ENCODE measurements at regions not wholly inside any gene's neighbourhood (a gene's known extent, or its start where the extent isn't known, plus 50 kb on each side); places are given as distances from the start of the nearest gene placed in this dataset.

DNA sequence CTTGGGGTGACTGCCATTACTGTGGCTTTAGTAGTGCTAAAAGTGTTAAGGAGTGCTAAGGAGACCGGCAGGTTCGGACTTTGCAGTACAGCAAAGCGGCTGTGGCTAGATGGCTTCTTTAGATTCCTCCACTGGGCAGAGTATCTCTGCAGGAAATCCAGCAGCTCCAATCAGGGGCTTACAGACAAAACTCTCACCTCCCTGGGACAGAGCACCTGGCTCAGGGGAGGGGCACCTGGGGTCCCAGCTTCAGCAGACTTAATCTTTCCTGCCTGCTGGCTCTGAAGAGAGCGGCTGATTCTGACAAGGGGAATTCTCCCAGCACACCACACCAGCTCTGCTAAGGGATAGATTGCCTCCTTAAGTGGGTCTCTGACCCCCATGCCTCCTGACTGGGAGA lies 668.8 kb upstream of the TENM4 start:
- Histone ChIP-seq H3K4me3 (no peak overlapping the region), H3K4me1 (ENCODE audit: insufficient read depth) (no peaks in the 10 kb centered on the region), H3K9me3 (no peaks in the 10 kb centered on the region), H3K36me3 (no peaks in the 10 kb centered on the region), H3K27ac (no peak overlapping the region), H3K27me3 (no peaks in the 10 kb centered on the region)
- intact Hi-C loops (cut with DNase I): no loop called here
- TF ChIP-seq POLR2A (IDR thresholded peaks at IDR 0.05): no peak
- DNase-seq: no peak
- WGBS, 3 donors: 95 to 98% (median 97%) methylated on average over 4 of the region's 4 CpGs

DNA sequence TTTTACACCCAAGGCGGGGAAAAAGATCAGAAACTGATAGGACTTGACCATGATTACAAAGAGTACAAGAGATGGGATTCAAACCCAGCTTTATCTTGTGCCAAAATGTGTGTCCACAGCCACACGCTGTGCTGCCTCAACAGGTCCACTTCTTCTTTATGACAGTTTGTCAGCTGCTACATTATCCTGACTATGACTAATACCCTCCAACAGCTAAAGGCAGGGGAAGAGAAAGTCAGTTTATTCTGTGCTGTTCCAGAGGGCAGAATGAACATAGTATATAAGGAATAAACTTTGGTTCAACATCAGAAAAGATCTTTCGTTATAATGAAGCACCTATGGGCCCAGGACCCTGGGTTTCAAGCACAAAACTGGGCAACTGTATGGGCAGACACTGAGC lies 668.2 kb upstream of the TENM4 start:
- TF ChIP-seq, protein P1, sequence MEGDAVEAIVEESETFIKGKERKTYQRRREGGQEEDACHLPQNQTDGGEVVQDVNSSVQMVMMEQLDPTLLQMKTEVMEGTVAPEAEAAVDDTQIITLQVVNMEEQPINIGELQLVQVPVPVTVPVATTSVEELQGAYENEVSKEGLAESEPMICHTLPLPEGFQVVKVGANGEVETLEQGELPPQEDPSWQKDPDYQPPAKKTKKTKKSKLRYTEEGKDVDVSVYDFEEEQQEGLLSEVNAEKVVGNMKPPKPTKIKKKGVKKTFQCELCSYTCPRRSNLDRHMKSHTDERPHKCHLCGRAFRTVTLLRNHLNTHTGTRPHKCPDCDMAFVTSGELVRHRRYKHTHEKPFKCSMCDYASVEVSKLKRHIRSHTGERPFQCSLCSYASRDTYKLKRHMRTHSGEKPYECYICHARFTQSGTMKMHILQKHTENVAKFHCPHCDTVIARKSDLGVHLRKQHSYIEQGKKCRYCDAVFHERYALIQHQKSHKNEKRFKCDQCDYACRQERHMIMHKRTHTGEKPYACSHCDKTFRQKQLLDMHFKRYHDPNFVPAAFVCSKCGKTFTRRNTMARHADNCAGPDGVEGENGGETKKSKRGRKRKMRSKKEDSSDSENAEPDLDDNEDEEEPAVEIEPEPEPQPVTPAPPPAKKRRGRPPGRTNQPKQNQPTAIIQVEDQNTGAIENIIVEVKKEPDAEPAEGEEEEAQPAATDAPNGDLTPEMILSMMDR (IDR thresholded peaks at IDR 0.05): no peak
- TF ChIP-seq EP300 (IDR thresholded peaks at IDR 0.05) (no peak), POLR2A (IDR thresholded peaks at IDR 0.05) (no peak)

DNA sequence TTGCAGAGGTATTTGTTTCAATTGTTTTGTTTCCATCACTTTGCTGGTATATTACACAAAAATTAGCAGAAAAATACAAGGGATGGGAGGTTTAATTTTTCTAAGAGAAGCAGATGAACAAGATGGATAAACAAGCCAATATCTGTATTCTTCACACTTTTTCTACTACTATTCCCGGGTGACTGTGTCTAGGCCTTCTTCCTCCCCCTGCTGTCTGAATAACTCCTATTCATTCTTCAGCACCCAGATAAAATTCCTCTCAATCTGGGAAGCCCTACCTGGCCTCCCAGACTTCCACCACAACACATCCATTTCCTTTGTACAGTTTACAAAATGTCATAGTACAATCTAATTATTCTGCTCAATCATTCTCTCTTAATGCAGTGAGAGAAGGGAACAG lies 666.6 kb upstream of the TENM4 start:
- Histone ChIP-seq H3K9me3 (no peaks in the 10 kb centered on the region), H3K36me3 (no peaks in the 10 kb centered on the region), H3K27me3 (no peaks in the 10 kb centered on the region), H3K4me3 (no peak overlapping the region), H3K27ac (no peak overlapping the region), H3K4me1 (ENCODE audit: insufficient read depth) (no peaks in the 10 kb centered on the region)
- intact Hi-C loops (cut with DNase I): no loop called here
- TF ChIP-seq, protein P1 (IDR thresholded peaks at IDR 0.05): no peak
- TF ChIP-seq POLR2A (IDR thresholded peaks at IDR 0.05) (no peak), EP300 (IDR thresholded peaks at IDR 0.05) (no peak)
- no peak for DNase-seq
- 63 to 71% (median 63%) methylated on average over 1 of the region's 1 CpG for WGBS, 3 donors

More for the DNA sequence above, 668.2 kb upstream of the TENM4 start:
- Histone ChIP-seq H3K36me3 (no peaks in the 10 kb centered on the region), H3K27ac (no peak overlapping the region), H3K9me3 (no peaks in the 10 kb centered on the region), H3K27me3 (no peaks in the 10 kb centered on the region), H3K4me1 (ENCODE audit: insufficient read depth) (no peaks in the 10 kb centered on the region), H3K4me3 (no peak overlapping the region)
- no peak for DNase-seq
- intact Hi-C loops (cut with DNase I): no loop called here
- WGBS, 3 donors: 86 to 94% (median 92%) methylated on average over 3 of the region's 3 CpGs

DNA sequence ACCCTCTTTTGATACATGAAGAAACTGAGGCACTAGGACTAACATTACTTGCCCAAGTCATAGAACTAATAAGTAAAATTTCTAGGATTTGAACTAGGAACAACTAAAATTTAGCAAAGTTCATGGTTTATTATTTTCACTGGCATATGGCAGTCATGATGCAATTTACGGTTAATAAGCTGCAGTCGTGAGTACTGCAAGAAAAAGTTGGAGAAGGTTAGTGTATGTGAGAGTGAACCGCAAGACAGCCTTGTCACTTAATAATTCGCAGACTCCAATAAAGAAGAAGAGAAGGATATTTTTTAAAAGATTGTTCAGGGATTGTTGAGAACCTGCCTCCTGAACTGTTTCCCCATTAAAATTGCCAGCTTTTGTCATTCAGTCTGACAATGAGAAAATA lies 663.4 kb upstream of the TENM4 start:
- 78 to 95% (median 81%) methylated on average over 4 of the region's 4 CpGs for WGBS, 3 donors
- intact Hi-C loops (cut with DNase I): loop anchor here in 1 of 4 donors (5.0 kb wide), 1 partner anchor 223 kb away; no protein-coding TSS in a partner anchor
- no peak overlapping the region for H3K27ac ChIP-seq

DNA sequence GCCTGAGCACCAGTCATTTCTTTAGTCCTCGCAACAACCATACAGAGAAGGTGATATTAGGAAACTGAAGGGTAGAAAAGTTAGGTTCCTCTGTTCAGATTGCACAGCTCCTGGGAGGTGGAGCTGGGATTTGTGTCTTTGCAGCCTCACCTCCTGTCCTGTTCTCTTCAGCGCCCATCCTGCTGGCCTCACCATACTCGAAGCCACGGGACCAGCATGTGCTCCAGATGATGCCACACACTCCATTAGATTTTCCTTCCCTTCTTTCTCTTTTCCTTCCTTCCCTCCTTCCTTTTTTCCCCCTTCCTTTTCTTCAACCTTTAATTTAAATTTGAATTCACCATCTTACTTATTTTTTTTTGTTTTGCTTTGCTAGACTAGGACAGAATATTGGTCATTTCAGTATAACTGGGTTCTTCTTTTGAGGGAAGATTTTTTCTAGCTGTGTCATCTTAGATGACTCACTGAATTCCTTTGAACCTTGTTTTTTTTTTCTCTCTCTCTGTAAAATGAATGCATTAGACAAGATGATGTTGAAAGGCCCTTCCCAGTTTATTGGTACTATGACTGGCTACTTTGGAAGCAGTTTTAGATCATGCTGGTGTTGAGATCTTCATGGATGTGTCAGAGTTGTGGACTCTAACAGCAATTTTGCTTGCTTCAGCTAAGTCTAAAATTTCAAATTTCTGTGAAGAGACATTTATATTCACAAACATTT lies 662.5 kb upstream of the TENM4 start:
- Histone ChIP-seq H3K27ac (no peak overlapping the region), H3K9me3 (no peaks in the 10 kb centered on the region), H3K4me1 (ENCODE audit: insufficient read depth) (no peaks in the 10 kb centered on the region), H3K36me3 (no peaks in the 10 kb centered on the region), H3K27me3 (no peaks in the 10 kb centered on the region), H3K4me3 (no peak overlapping the region)
- intact Hi-C loops (cut with DNase I): loop anchor here in 1 of 4 donors (5.0 kb wide), 1 partner anchor 224 kb away; no protein-coding TSS in a partner anchor
- no peak for DNase-seq
- no peak for TF ChIP-seq EP300 (IDR thresholded peaks at IDR 0.05)
- TF ChIP-seq POLR2A (IDR thresholded peaks at IDR 0.05): no peak
- TF ChIP-seq, protein P1 (IDR thresholded peaks at IDR 0.05): no peak
- WGBS, 3 donors: 83 to 96% (median 93%) methylated on average over 4 of the region's 4 CpGs

More for the DNA sequence above, 663.4 kb upstream of the TENM4 start:
- H3K9me3 ChIP-seq: no peaks in the 10 kb centered on the region
- no peaks in the 10 kb centered on the region for H3K36me3 ChIP-seq
- no peak overlapping the region for H3K4me3 ChIP-seq
- no peaks in the 10 kb centered on the region for H3K4me1 ChIP-seq (ENCODE audit: insufficient read depth)
- DNase-seq: no peak
- H3K27me3 ChIP-seq: no peaks in the 10 kb centered on the region
- TF ChIP-seq EP300 (IDR thresholded peaks at IDR 0.05): no peak
